ENCODE measurements at regions not wholly inside any gene's neighbourhood (a gene's known extent, or its start where the extent isn't known, plus 50 kb on each side); places are given as distances from the start of the nearest gene placed in this dataset.

DNA sequence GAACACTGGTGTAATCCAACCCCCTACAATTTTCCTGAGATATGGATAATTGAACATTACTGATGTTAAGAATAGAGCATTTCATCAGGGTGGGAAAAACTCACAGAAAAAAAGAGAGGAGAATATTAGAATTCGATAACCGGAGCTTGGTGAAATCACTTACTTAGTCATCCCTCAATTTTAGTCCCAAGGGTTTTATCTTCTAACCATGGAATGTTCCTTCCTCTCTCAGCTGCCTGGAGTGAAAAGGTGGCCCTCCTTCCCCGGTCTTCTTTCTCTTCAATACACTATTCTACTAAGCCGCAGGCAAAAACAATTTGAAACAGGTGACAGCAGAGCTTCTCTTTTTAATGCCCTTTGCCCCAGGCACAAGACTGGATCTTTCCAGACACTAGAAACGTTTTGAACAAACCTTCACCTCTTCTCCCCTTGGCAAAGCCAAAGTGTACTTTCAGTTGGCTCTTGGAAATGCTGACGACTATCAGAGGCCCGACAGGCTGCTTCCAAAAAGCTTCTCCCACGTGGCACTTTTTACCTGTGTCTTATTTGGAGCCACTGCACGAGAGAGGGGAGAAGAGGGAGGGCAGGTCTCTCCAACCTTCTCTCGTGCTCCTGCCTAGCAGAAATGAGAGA is 543.9 kb downstream of the TLE1 start:
- POLR2A ChIA-PET, result no interaction called here
- peaks cover 0 to 12% (median 2%) of the 10 kb centered on the region in 9 donors for H3K9me3 Mint-ChIP-seq
- H3K36me3 Mint-ChIP-seq, result no peaks in the 10 kb centered on the region
- H3K27ac Mint-ChIP-seq, result no peak overlapping the region
- peaks cover 0 to 2% (median under 1%) of the 10 kb centered on the region in 4 donors for H3K4me1 Mint-ChIP-seq
- DNase-seq (no peak), ATAC-seq (no peak)
- no peaks in the 10 kb centered on the region for H3K27me3 Mint-ChIP-seq
- H3K4me3 Mint-ChIP-seq, result no peak overlapping the region

- POLR2A ChIA-PET, result no interaction called here
- H3K36me3 Mint-ChIP-seq, result no peaks in the 10 kb centered on the region
- H3K4me3 Mint-ChIP-seq, result no peak overlapping the region
- H3K9me3 Mint-ChIP-seq, result peaks cover 0 to 5% (median 2%) of the 10 kb centered on the region in 9 donors
- no peaks in the 10 kb centered on the region for H3K27me3 Mint-ChIP-seq
- DNase-seq (no peak), ATAC-seq (no peak)
- no peak overlapping the region for H3K27ac Mint-ChIP-seq
- H3K4me1 Mint-ChIP-seq, result peaks cover 0 to 2% (median under 1%) of the 10 kb centered on the region in 4 donors
Observed at GRCh38 chr9:81141961-81142360, 547.4 kb downstream of the TLE1 start.

- no peak overlapping the region for H3K27ac Mint-ChIP-seq
- POLR2A ChIA-PET, result no interaction called here
- ATAC-seq (no peak), DNase-seq (no peak)
- peaks cover 0 to 6% (median 0%) of the 10 kb centered on the region in 9 donors for H3K9me3 Mint-ChIP-seq
- H3K4me3 Mint-ChIP-seq, result no peak overlapping the region
- H3K4me1 Mint-ChIP-seq, result no peaks in the 10 kb centered on the region
- H3K27me3 Mint-ChIP-seq, result peaks cover 0 to 2% (median 0%) of the 10 kb centered on the region in 5 donors
- no peaks in the 10 kb centered on the region for H3K36me3 Mint-ChIP-seq
Observed at GRCh38 chr9:81137976-81138568, 551.3 kb downstream of the TLE1 start.

DNA sequence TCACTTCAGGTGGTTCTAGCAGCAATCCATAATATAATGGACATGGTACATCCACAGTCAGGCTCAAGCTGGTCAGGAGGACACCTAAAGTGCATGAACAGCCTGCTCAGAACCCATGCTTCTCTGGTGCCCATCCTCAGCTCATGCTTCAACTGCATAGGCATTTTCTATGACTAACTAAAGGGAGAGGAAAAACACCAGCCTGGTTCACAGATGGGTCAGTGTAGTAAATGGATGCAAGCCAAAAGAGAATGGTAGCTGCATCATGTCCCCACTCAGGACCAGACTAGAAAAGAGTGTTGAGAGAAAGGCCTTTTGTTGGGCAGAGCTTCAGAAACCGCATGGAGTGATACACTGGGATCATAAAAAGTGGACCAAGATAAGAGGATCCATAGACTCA is 556.6 kb downstream of the TLE1 start:
- Mint-ChIP-seq H3K27me3 (peaks cover 0 to 2% (median 0%) of the 10 kb centered on the region in 5 donors), H3K27ac (no peak overlapping the region), H3K4me3 (no peak overlapping the region), H3K36me3 (no peaks in the 10 kb centered on the region), H3K9me3 (peaks cover 0 to 10% (median 1%) of the 10 kb centered on the region in 9 donors), H3K4me1 (no peaks in the 10 kb centered on the region)
- POLR2A ChIA-PET, result no interaction called here
- DNase-seq (no peak), ATAC-seq (no peak)

DNA sequence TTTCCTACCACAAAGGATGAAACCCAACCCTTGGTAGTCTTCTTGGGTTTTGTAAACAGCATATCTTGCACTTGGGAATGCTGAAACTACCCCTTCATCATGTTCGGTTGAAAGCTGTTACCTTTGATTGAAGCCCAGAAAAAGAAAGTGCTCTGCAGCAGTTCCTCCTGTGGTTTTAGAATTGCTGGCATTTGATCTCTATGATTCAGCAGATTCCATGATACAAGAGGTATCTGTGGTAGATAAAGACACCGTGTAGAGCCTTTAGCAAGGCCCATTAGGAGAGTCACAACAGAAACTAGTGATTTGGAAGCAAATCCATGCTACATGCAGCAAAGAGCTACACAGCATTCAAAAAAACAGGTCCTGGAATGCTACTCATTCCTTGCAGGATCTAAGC is 557.0 kb downstream of the TLE1 start:
- H3K27ac Mint-ChIP-seq, result no peak overlapping the region
- no peaks in the 10 kb centered on the region for H3K36me3 Mint-ChIP-seq
- H3K27me3 Mint-ChIP-seq, result peaks cover 0 to 2% (median 0%) of the 10 kb centered on the region in 5 donors
- ATAC-seq (no peak), DNase-seq (no peak)
- no peaks in the 10 kb centered on the region for H3K4me1 Mint-ChIP-seq
- H3K4me3 Mint-ChIP-seq, result no peak overlapping the region
- H3K9me3 Mint-ChIP-seq, result peaks cover 0 to 10% (median 1%) of the 10 kb centered on the region in 9 donors
- POLR2A ChIA-PET, result no interaction called here

DNA sequence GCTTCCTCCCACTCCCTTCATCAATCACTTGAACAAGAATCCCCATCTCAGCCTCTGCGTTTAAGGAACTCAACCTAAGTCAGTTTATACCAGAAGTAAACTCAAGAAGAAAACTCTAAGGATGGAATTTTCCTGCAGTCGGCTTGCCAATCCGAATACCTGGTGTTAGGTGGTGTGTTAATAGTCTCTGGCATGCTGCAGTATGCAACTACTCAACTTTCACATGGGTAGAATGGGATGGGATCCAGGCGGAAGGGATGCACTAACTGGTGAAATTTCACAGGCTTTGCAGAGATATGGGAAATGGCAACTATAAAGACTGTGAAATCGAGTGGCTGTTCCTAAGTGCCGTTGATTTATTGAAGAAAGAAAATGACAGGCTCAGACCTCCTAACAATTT is 560.6 kb downstream of the TLE1 start:
- H3K4me3 Mint-ChIP-seq, result no peak overlapping the region
- no peak for ATAC-seq
- no peaks in the 10 kb centered on the region for H3K4me1 Mint-ChIP-seq
- H3K9me3 Mint-ChIP-seq, result peaks cover 0 to 10% (median 1%) of the 10 kb centered on the region in 9 donors
- DNase-seq, result no peak
- H3K27ac Mint-ChIP-seq, result no peak overlapping the region
- no peaks in the 10 kb centered on the region for H3K36me3 Mint-ChIP-seq
- POLR2A ChIA-PET, result no interaction called here
- H3K27me3 Mint-ChIP-seq, result peaks cover 0 to 1% (median 0%) of the 10 kb centered on the region in 5 donors

GRCh38 chr9:81125446-81126092 is 563.8 kb downstream of the TLE1 start:
- Mint-ChIP-seq H3K9me3 (peaks cover 0 to 6% (median 0%) of the 10 kb centered on the region in 9 donors), H3K27me3 (peaks cover 0 to 3% (median 0%) of the 10 kb centered on the region in 5 donors), H3K27ac (no peak overlapping the region), H3K4me3 (no peak overlapping the region), H3K36me3 (no peaks in the 10 kb centered on the region), H3K4me1 (no peaks in the 10 kb centered on the region)
- DNase-seq (no peak), ATAC-seq (no peak)
- POLR2A ChIA-PET, result no interaction called here

GRCh38 chr9:81123526-81123925 is 565.8 kb downstream of the TLE1 start:
- H3K27me3 Mint-ChIP-seq, result peaks cover 0 to 6% (median 0%) of the 10 kb centered on the region in 5 donors
- H3K4me1 Mint-ChIP-seq, result peaks cover 0 to 1% (median 0%) of the 10 kb centered on the region in 4 donors
- POLR2A ChIA-PET, result no interaction called here
- no peak for DNase-seq
- peaks cover 0 to 5% (median 0%) of the 10 kb centered on the region in 9 donors for H3K9me3 Mint-ChIP-seq
- H3K4me3 Mint-ChIP-seq, result no peak overlapping the region
- H3K36me3 Mint-ChIP-seq, result no peaks in the 10 kb centered on the region
- ATAC-seq, result no peak
- H3K27ac Mint-ChIP-seq, result no peak overlapping the region

DNA sequence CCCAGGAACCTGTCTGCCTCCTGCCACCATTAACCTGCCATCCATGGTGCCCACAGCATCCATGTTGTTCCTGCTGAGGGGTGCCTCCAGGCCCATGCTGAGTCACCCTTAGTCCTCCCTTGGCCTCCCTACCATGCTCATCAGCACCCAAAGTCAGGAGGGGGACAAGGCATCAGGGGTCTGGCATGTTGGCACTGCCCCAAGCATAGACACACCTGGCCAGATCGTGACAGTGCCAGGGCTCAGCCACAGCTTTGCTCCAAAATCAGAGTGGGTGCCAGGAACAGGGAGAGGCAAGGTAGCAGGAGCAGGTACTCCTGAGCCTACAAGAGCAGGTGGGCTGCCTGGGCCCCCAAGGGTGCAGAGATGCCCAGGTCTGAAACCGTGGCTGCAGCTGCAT is 566.6 kb downstream of the TLE1 start:
- Mint-ChIP-seq H3K9me3 (peaks cover 0 to 5% (median 0%) of the 10 kb centered on the region in 9 donors), H3K4me3 (no peak overlapping the region), H3K27me3 (peaks cover 0 to 10% (median 5%) of the 10 kb centered on the region in 5 donors), H3K27ac (no peak overlapping the region), H3K36me3 (no peaks in the 10 kb centered on the region), H3K4me1 (peaks cover 0 to 1% (median 0%) of the 10 kb centered on the region in 4 donors)
- ATAC-seq (no peak), DNase-seq (no peak)
- POLR2A ChIA-PET, result no interaction called here

DNA sequence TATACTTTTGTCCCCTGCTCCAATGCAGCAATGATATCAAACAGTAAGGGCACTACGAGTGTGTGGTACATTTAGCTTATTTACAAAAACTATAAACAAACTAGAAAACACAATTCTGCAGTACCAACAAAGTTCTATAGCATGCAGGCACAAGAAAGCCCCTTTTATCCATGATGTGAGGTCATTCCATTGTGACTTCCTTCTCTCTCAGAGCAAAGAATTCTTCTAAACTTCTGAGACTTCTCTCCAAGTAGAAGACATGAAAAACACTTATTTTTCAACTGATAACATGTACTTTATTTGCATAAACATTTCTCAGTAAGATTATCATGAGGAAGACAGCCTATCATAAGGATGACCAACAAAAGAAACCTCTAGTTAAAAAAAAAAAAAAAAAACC is 569.8 kb downstream of the TLE1 start:
- no peak for ATAC-seq

GRCh38 chr9:81118416-81118815 is 570.9 kb downstream of the TLE1 start:
- no peak overlapping the region for H3K4me3 Mint-ChIP-seq
- POLR2A ChIA-PET, result no interaction called here
- H3K4me1 Mint-ChIP-seq, result peaks cover 4 to 10% (median 7%) of the 10 kb centered on the region in 4 donors
- ATAC-seq, result no peak
- peaks cover 0 to 3% (median 0%) of the 10 kb centered on the region in 9 donors for H3K9me3 Mint-ChIP-seq
- H3K27ac Mint-ChIP-seq, result no peak overlapping the region
- DNase-seq, result no peak
- no peaks in the 10 kb centered on the region for H3K36me3 Mint-ChIP-seq
- peaks cover 0 to 18% (median 9%) of the 10 kb centered on the region in 5 donors for H3K27me3 Mint-ChIP-seq

More for the DNA sequence above, 569.8 kb downstream of the TLE1 start:
- H3K9me3 Mint-ChIP-seq, result peaks cover 0 to 3% (median 2%) of the 10 kb centered on the region in 9 donors
- DNase-seq, result no peak
- H3K27ac Mint-ChIP-seq, result no peak overlapping the region
- H3K36me3 Mint-ChIP-seq, result no peaks in the 10 kb centered on the region
- POLR2A ChIA-PET, result no interaction called here
- peaks cover 0 to 18% (median 9%) of the 10 kb centered on the region in 5 donors for H3K27me3 Mint-ChIP-seq
- no peak overlapping the region for H3K4me3 Mint-ChIP-seq
- H3K4me1 Mint-ChIP-seq, result peaks cover 0 to 1% (median 0%) of the 10 kb centered on the region in 4 donors

GRCh38 chr9:81116340-81117137 is 572.8 kb downstream of the TLE1 start:
- DNase-seq (no peak), ATAC-seq (no peak)
- H3K9me3 Mint-ChIP-seq, result peaks cover 0 to 3% (median 0%) of the 10 kb centered on the region in 9 donors
- H3K4me1 Mint-ChIP-seq, result peaks cover 8 to 19% (median 17%) of the 10 kb centered on the region in 4 donors
- peaks cover 0 to 15% (median 9%) of the 10 kb centered on the region in 5 donors for H3K27me3 Mint-ChIP-seq
- POLR2A ChIA-PET, result no interaction called here
- H3K36me3 Mint-ChIP-seq, result no peaks in the 10 kb centered on the region
- no peak overlapping the region for H3K27ac Mint-ChIP-seq
- H3K4me3 Mint-ChIP-seq, result no peak overlapping the region

Measured in naive thymus-derived CD8-positive, alpha-beta T cell (primary cell).